T47D (cell line): ENCODE measurements at regions not wholly inside any gene's neighbourhood (a gene's known extent, or its start where the extent isn't known, plus 50 kb on each side); places are given as distances from the start of the nearest gene placed in this dataset.
A peak's percentile ranks its signal among the peaks of the same experiment; 100 is the strongest.

Experiments
- DNase-seq, 2 experiments: peaks; one replicate each; pipeline versions ENCODE4 v3.0.0 to v3.0.0-alpha.2; 2011 to 2012; ENCODE audit warnings: low read depth in 1 of 2, low spot score in 1 of 2
- JUND ChIP-seq: IDR thresholded peaks from 2 replicates; pipeline ENCODE4 v1.6.1; 2012; ENCODE audit warnings: low read depth
- in situ Hi-C: cut with HindIII; loops from 2 replicates; pipeline ENCODE4 v1.10.0; 2016; ENCODE audit warnings: low sequenced_read_pairs, low pct_unique_long_range_greater_than_20kb

- DNase-seq: no peak
- in situ Hi-C loops: no loop called here
- no peak for TF ChIP-seq JUND
These were observed 229.3 kb downstream of the SNX18 start for GRCh38 chr5:54746777-54747398.

DNA sequence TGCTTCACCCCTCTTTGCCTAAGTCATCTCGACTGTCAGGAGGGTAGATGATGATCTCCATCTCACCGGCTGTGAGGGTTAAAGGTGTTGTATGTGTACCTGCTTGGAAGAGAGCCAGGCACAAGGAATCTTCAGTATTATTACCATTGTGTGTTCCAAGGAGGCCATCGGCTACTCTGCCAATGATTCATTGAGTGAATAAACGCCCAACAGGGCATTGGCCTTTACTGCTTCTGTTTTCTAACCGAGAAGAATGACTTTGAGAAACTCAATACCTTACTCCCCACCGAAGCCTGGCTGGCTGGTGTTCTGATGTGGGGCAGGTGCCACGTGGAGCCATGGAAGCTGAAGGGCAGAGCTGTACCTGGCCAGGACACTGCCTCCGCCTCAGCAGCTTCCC, 228.8 kb downstream of the SNX18 start:
- TF ChIP-seq JUND: no peak
- in situ Hi-C loops: no loop called here
- peak in 1 of 2 experiments; percentile 13 for DNase-seq

DNA sequence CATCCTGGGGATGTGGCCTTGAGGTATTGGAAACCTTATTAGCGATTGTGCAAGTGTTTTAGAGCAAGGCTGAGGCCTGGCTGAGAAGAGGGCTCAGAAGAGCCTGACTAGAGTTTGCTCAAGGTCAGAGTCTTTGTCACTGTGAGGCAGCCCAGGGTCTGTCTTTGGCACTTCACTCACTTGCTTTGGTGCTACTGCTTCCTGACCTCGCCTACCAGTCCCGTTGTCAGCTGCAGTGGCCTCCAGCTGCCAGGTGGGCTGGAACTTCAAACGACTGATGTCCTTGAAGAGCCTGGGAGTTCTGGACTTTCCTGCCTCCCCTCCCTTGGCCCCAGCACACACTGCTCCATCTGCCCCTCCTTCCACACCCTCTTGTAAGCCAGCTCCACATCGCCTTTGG, 228.0 kb downstream of the SNX18 start:
- no peak for DNase-seq
- in situ Hi-C loops: no loop called here
- TF ChIP-seq JUND: no peak

DNA sequence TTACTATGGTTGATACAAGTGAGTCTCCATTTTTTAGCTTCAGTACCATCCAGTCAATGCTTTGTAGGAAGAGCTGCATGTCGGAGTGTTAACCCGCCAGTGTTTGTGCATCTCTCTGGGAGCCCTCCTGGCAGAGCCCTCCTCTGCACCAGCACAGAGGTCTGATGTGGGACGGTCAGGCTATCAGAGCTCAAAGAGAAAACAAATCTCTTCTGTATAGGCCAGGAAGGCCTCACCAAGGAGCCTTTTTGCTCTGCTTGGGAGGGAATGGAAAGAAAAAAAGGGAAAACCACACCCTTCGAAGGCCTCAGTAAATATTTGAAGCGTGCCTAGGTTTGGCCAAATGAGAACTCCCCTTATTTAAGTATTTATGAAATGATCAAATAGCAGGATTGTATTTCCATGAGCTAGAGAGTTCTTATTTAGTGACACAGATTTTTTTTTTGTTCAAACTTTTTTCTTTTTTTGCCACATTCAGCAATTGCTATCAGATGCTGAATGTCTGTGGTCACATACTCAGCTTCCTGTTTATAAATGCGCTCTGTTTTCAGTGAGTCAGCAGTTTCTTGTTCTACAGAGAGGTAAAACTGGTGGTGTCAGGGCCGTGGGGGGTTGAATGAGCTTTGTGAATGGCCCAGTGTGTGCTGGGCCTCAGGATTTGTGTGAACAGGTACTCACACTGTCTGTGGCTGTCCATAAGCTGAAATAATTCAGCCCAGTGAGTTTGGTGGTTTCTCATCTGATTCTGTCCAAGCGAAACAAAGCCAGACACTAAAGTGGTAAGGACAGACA, 226.6 kb downstream of the SNX18 start:
- in situ Hi-C loops: no loop called here
- TF ChIP-seq JUND: no peak
- DNase-seq: peak; percentile 16 to 72

GRCh38 chr5:54743581-54743980, 226.0 kb downstream of the SNX18 start:
- TF ChIP-seq JUND: no peak
- DNase-seq: no peak
- in situ Hi-C loops: no loop called here

DNA sequence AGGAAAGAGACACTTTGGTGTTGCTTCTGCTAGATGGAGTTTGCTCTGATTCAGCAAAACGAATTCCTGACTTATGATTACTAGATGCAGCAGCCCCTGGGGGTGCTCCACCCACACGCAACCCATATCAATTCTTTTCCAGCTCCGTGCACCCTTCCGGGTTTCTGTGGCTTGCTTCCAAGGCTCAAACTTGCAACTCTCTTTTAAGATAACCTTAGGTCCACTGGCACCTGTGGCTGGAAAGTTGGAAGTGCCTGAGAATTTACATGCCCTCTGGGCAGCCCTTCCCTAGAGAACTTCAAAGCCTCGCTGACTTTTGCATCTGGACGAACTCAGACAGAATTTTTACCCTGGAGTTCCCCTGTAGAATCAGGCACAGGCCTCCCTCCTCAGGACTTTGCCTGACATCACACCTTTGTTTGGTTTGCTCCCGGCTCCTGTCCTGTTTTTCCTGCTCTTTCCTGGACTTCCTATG, 224.9 kb downstream of the SNX18 start:
- in situ Hi-C loops: no loop called here
- peak; percentile 52 to 87 for DNase-seq
- TF ChIP-seq JUND: no peak

DNA sequence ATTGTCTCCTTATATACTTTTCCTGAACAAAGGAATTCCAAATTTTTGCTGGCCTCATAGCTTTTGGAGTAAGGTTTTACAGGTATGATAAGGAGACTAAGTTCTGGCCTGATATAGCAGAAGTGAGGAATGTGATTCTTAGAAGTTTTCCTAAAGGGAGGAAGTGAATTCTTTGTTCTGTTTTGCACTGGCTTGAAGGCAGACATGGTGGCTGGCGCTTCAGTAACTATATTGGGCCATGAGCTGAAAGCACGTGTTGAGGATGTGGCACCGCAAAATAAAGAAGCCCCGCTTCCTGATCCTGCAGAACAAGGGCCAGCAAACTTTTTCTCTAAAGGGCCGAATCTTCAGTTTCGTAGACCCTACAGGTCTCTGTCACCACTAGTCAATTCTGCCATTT, 224.2 kb downstream of the SNX18 start:
- TF ChIP-seq JUND: no peak
- no peak for DNase-seq
- in situ Hi-C loops: no loop called here

DNA sequence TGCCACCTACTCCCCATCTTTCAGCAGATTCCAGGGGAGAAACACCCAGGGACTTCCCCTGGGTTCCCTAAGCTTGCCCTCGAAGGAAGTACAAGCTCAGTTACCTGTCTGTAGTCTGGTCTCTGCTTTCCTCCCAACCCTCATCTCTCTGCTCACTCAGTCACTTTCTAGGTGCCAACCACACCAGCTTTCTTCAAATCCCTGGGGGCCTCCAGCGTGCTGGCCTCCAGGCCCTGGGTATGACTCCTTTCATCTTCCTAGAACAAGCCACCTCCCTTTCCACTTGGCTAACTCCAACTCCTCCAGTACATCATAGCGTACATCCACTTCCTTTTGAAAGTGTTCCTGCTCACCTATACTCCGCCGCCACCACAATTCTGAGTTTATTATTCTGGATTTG, 222.6 kb downstream of the SNX18 start:
- no peak for TF ChIP-seq JUND
- no peak for DNase-seq
- in situ Hi-C loops: no loop called here

GRCh38 chr5:54739371-54739770, 221.8 kb downstream of the SNX18 start:
- in situ Hi-C loops: no loop called here
- TF ChIP-seq JUND: no peak
- no peak for DNase-seq

DNA sequence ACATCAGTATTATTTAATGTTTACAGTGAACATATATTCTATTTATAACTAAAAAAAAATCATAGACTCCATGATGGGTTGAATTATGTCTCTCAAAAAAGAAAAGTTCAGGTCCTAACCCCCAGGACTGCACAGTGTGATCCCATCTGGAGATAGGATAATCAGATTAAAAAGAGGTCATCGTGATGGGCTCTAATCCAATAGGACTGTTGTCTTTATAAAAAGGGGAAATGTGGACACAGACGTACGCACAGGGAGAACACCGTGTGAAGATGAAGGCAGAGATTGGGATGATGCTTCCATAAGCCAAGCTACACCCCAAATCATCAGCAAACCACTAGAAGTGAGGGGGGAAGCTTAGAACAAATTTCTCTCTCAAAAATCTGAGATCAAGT, 221.4 kb downstream of the SNX18 start:
- no peak for DNase-seq
- no peak for TF ChIP-seq JUND
- in situ Hi-C loops: no loop called here

DNA sequence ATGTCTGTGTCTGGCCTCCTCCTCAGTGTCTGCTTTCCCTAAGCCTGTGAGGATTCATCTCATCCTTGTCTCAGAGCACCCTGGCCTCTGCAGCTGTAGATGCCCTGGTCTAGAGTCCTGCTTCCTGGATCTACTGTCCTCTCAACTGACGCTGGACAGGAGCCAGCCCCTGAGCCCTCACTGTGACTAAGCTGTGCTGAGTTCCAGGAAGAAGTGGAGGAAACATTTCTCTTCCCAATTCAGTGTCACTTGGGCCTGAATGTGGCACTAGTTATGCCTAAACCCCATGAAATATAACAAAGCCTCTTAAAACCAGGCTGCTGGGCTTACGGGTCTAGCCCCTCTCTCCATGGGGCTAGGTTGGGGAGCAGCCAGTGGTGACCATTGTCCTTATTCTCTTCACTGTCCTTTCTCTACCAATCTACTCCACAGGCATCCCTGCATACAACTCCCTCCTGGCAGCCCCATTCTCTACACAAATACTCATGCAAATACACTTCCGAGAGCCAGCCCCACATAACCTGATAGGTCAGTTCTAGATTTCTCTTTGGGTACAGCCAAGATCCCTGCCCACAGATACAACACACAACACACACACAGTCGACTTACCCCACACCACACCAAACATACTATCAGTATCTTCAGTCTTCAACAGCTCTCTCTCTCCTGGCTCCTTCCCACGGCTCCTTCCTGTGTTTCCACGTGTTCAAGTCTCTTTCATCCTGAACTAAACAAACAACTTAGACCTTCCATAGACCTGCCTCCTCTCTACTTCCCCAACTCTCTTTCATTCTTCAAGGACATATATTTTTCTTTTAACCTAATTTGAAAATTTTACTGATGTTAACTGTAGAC, 220.8 kb downstream of the SNX18 start:
- DNase-seq: peak in 1 of 2 experiments; percentile 62
- in situ Hi-C loops: no loop called here
- TF ChIP-seq JUND: no peak

GRCh38 chr5:54736003-54736797, 218.6 kb downstream of the SNX18 start:
- DNase-seq: no peak
- in situ Hi-C loops: no loop called here
- no peak for TF ChIP-seq JUND
